ENCODE measurements at regions not wholly inside any gene's neighbourhood (a gene's known extent, or its start where the extent isn't known, plus 50 kb on each side); places are given as distances from the start of the nearest gene placed in this dataset.

DNA sequence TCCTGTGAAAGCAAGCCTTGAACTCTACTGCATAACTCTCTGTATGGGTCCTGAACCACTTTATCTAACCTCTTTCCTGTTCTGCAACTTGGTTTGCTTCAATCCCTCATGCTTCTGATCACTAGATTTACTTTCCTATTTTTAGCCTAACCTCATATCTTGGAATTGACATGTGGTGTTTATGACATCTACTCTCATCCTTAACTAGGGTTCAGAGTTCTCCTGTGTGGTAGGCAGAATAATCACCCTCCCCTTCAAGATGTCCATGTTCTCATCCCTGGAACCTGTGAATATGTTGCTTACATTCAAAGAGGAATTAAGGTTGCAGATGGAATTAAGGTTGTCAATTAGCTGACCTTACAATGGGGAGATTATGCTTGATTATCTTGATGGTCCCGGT is 67.4 kb upstream of the STXBP6 start:
- no CpG with 5 or more reads among the region's 1 CpG for WGBS (ENCODE audit: extremely low coverage, insufficient coverage, insufficient read length)
- H3K79me2 ChIP-seq (ENCODE audit: control insufficient read depth, insufficient read depth, low read length, poor library complexity), result no peaks in the 10 kb centered on the region
- no peak overlapping the region for H2BK120ac ChIP-seq (ENCODE audit: insufficient read depth, low read length, poor library complexity)
- no peak overlapping the region for H3K9ac ChIP-seq (ENCODE audit: low read length)
- no peaks in the 10 kb centered on the region for H3K27me3 ChIP-seq (ENCODE audit: insufficient read depth, low read length)
- H3K14ac ChIP-seq (ENCODE audit: low read length), result no peak overlapping the region
- H3K18ac ChIP-seq (ENCODE audit: low read length), result no peak overlapping the region
- H2AFZ ChIP-seq (ENCODE audit: insufficient read depth, low read length, poor library complexity), result no peak overlapping the region
- no peak overlapping the region for H3K4me3 ChIP-seq (ENCODE audit: low read depth, low read length)
- no peak overlapping the region for H3K27ac ChIP-seq (ENCODE audit: low read depth, low read length)
- no peak for DNase-seq
- H3K4ac ChIP-seq (ENCODE audit: low read depth, low read length), result no peak overlapping the region
- no peaks in the 10 kb centered on the region for H3K79me1 ChIP-seq (ENCODE audit: low read length)
- H2AK5ac ChIP-seq (ENCODE audit: low read length), result no peak overlapping the region
- peaks cover 2% of the 10 kb centered on the region in 2 experiments for H3K4me1 ChIP-seq (ENCODE audit: control insufficient read depth in 1 of 2, insufficient read depth in 2 of 2, low read length in 2 of 2)
- H3K9me3 ChIP-seq (ENCODE audit: insufficient read depth, low read depth, low read length), result no peaks in the 10 kb centered on the region
- H4K12ac ChIP-seq (ENCODE audit: low read depth, low read length), result no peak overlapping the region
- H2BK5ac ChIP-seq (ENCODE audit: low read depth, low read length, poor library complexity), result no peak overlapping the region
- H4K91ac ChIP-seq (ENCODE audit: low read depth, low read length), result peak overlapping the region; percentile 46
- H4K8ac ChIP-seq (ENCODE audit: low read depth, low read length), result no peak overlapping the region
- H2BK12ac ChIP-seq (ENCODE audit: low read length), result peak overlapping the region; percentile 85
- no peaks in the 10 kb centered on the region for H3K36me3 ChIP-seq (ENCODE audit: control insufficient read depth in 1 of 2, insufficient read depth in 2 of 2, low read length in 2 of 2)
- no peak overlapping the region for H3K4me2 ChIP-seq (ENCODE audit: low read length)
- H3K23ac ChIP-seq (ENCODE audit: low read length), result no peak overlapping the region

DNA sequence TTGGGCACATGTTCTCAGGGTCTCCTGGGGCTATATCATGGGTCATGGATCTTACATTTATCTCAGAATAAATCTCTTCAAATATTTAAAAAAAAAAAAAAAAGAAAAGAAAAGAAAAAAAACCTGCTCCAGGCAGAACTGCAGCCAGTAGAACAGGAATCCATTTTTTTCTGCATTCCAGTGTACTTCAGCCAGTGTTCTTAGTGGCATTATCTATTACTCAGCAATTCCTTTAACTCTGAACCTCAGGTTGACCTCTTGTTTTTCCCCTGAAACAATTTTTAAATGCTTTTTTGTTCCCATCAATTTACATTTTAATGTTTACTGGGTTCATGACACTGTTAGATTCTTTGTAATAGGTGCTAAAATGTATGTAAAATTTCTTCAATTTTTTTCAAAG is 66.7 kb upstream of the STXBP6 start:
- H3K4ac ChIP-seq (ENCODE audit: low read depth, low read length), result no peak overlapping the region
- no peak overlapping the region for H3K14ac ChIP-seq (ENCODE audit: low read length)
- H3K27me3 ChIP-seq (ENCODE audit: insufficient read depth, low read length), result no peaks in the 10 kb centered on the region
- H2AK5ac ChIP-seq (ENCODE audit: low read length), result no peak overlapping the region
- H3K4me1 ChIP-seq (ENCODE audit: control insufficient read depth in 1 of 2, insufficient read depth in 2 of 2, low read length in 2 of 2), result peaks cover 2% of the 10 kb centered on the region in 2 experiments
- no peaks in the 10 kb centered on the region for H3K79me1 ChIP-seq (ENCODE audit: low read length)
- H3K9me3 ChIP-seq (ENCODE audit: insufficient read depth, low read depth, low read length), result no peaks in the 10 kb centered on the region
- no peak overlapping the region for H3K27ac ChIP-seq (ENCODE audit: low read depth, low read length)
- H3K18ac ChIP-seq (ENCODE audit: low read length), result no peak overlapping the region
- no peak overlapping the region for H2BK5ac ChIP-seq (ENCODE audit: low read depth, low read length, poor library complexity)
- no peak overlapping the region for H2BK12ac ChIP-seq (ENCODE audit: low read length)
- no peak overlapping the region for H3K4me3 ChIP-seq (ENCODE audit: low read depth, low read length)
- H3K4me2 ChIP-seq (ENCODE audit: low read length), result no peak overlapping the region
- H2AFZ ChIP-seq (ENCODE audit: insufficient read depth, low read length, poor library complexity), result no peak overlapping the region
- no peak overlapping the region for H4K12ac ChIP-seq (ENCODE audit: low read depth, low read length)
- DNase-seq, result peak in 1 of 2 donors; percentile 35
- no peaks in the 10 kb centered on the region for H3K79me2 ChIP-seq (ENCODE audit: control insufficient read depth, insufficient read depth, low read length, poor library complexity)
- H3K23ac ChIP-seq (ENCODE audit: low read length), result no peak overlapping the region
- no peak overlapping the region for H3K9ac ChIP-seq (ENCODE audit: low read length)
- H2BK120ac ChIP-seq (ENCODE audit: insufficient read depth, low read length, poor library complexity), result no peak overlapping the region
- no peak overlapping the region for H4K8ac ChIP-seq (ENCODE audit: low read depth, low read length)
- no peak overlapping the region for H4K91ac ChIP-seq (ENCODE audit: low read depth, low read length)
- no peaks in the 10 kb centered on the region for H3K36me3 ChIP-seq (ENCODE audit: control insufficient read depth in 1 of 2, insufficient read depth in 2 of 2, low read length in 2 of 2)

DNA sequence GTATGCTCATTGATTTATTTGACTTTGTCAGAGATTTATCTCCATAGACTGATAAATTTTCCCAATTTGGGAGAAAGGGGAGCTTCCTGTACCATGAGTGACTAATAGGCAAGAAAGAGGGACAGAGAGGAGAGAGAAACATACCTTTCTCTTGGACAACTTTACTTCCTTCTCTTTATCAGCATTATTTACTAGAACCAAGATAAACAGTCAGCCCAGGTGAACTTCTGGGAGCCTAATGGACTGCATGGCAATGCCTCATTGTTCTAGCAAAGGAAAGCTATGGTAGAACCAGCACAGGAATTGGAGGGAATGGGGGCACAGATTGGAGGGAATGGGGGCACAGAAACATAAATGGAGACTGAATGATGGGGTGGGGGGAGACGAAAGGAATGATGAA is 63.4 kb upstream of the STXBP6 start:
- WGBS (ENCODE audit: extremely low coverage, insufficient coverage, insufficient read length), result no CpG with 5 or more reads among the region's 1 CpG
- Histone ChIP-seq H4K12ac (ENCODE audit: low read depth, low read length) (no peak overlapping the region), H4K91ac (ENCODE audit: low read depth, low read length) (no peak overlapping the region), H2AK5ac (ENCODE audit: low read length) (no peak overlapping the region), H3K27me3 (ENCODE audit: insufficient read depth, low read length) (no peaks in the 10 kb centered on the region), H3K18ac (ENCODE audit: low read length) (no peak overlapping the region), H3K4ac (ENCODE audit: low read depth, low read length) (no peak overlapping the region), H2BK120ac (ENCODE audit: insufficient read depth, low read length, poor library complexity) (no peak overlapping the region), H3K79me1 (ENCODE audit: low read length) (no peaks in the 10 kb centered on the region), H2AFZ (ENCODE audit: insufficient read depth, low read length, poor library complexity) (no peak overlapping the region), H2BK5ac (ENCODE audit: low read depth, low read length, poor library complexity) (no peak overlapping the region), H3K79me2 (ENCODE audit: control insufficient read depth, insufficient read depth, low read length, poor library complexity) (no peaks in the 10 kb centered on the region), H2BK12ac (ENCODE audit: low read length) (no peak overlapping the region), H3K4me1 (ENCODE audit: control insufficient read depth in 1 of 2, insufficient read depth in 2 of 2, low read length in 2 of 2) (peaks cover 2% of the 10 kb centered on the region in 2 experiments), H3K23ac (ENCODE audit: low read length) (no peak overlapping the region), H4K8ac (ENCODE audit: low read depth, low read length) (no peak overlapping the region), H3K9me3 (ENCODE audit: insufficient read depth, low read depth, low read length) (no peaks in the 10 kb centered on the region), H3K9ac (ENCODE audit: low read length) (no peak overlapping the region), H3K27ac (ENCODE audit: low read depth, low read length) (no peak overlapping the region), H3K14ac (ENCODE audit: low read length) (no peak overlapping the region), H3K36me3 (ENCODE audit: control insufficient read depth in 1 of 2, insufficient read depth in 2 of 2, low read length in 2 of 2) (no peaks in the 10 kb centered on the region), H3K4me3 (ENCODE audit: low read depth, low read length) (no peak overlapping the region), H3K4me2 (ENCODE audit: low read length) (no peak overlapping the region)
- no peak for DNase-seq

DNA sequence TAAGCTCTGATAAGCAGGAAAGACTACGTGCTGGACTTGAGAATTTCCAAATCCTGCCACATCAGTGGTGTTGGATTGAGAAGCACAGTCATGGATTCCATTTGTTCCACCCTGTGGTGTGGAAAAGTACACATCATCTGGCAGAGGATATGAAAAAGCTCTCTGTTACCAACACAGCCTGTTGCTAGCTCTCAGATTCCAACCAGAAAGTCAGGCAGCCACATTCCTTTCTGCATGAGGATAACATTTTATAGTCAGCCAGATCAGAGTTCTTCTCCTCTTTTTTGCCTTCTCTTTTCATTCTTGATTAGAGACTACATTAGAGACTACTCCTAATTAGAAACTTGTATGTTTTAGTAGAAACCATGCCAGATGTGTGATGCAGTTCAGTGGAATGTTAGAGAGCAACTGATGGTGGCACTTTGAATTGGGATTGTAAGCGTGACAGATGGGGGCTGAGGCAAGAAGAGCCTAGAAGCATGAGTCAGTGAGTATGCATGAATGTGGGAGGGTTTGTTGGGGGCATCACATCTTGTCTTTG is 61.2 kb upstream of the STXBP6 start:
- no peaks in the 10 kb centered on the region for H3K4me1 ChIP-seq (ENCODE audit: control insufficient read depth in 1 of 2, insufficient read depth in 2 of 2, low read length in 2 of 2)
- no peak overlapping the region for H3K18ac ChIP-seq (ENCODE audit: low read length)
- no peak overlapping the region for H3K4ac ChIP-seq (ENCODE audit: low read depth, low read length)
- no peak overlapping the region for H4K91ac ChIP-seq (ENCODE audit: low read depth, low read length)
- peak; percentile 4 to 45 for DNase-seq
- no peak overlapping the region for H2AK5ac ChIP-seq (ENCODE audit: low read length)
- H3K23ac ChIP-seq (ENCODE audit: low read length), result no peak overlapping the region
- no peak overlapping the region for H4K8ac ChIP-seq (ENCODE audit: low read depth, low read length)
- no CpG with 5 or more reads among the region's 2 CpGs for WGBS (ENCODE audit: extremely low coverage, insufficient coverage, insufficient read length)
- no peak overlapping the region for H2BK12ac ChIP-seq (ENCODE audit: low read length)
- no peak overlapping the region for H3K4me3 ChIP-seq (ENCODE audit: low read depth, low read length)
- H3K9ac ChIP-seq (ENCODE audit: low read length), result no peak overlapping the region
- no peak overlapping the region for H2AFZ ChIP-seq (ENCODE audit: insufficient read depth, low read length, poor library complexity)
- no peak overlapping the region for H2BK120ac ChIP-seq (ENCODE audit: insufficient read depth, low read length, poor library complexity)
- H3K14ac ChIP-seq (ENCODE audit: low read length), result no peak overlapping the region
- no peaks in the 10 kb centered on the region for H3K79me1 ChIP-seq (ENCODE audit: low read length)
- H3K4me2 ChIP-seq (ENCODE audit: low read length), result peak overlapping the region; percentile 31
- no peaks in the 10 kb centered on the region for H3K79me2 ChIP-seq (ENCODE audit: control insufficient read depth, insufficient read depth, low read length, poor library complexity)
- H3K9me3 ChIP-seq (ENCODE audit: insufficient read depth, low read depth, low read length), result no peaks in the 10 kb centered on the region
- H4K12ac ChIP-seq (ENCODE audit: low read depth, low read length), result no peak overlapping the region
- no peak overlapping the region for H2BK5ac ChIP-seq (ENCODE audit: low read depth, low read length, poor library complexity)
- H3K27ac ChIP-seq (ENCODE audit: low read depth, low read length), result peak overlapping the region; percentile 32
- no peaks in the 10 kb centered on the region for H3K27me3 ChIP-seq (ENCODE audit: insufficient read depth, low read length)
- no peaks in the 10 kb centered on the region for H3K36me3 ChIP-seq (ENCODE audit: control insufficient read depth in 1 of 2, insufficient read depth in 2 of 2, low read length in 2 of 2)
